Stimulated activated CD4-positive, alpha-beta T cell treated with anti-CD3 and anti-CD28 coated beads, Interleukin-2, amount 100 ng/mL, for 48 hours (primary cell): ENCODE measurements at regions not wholly inside any gene's neighbourhood (a gene's known extent, or its start where the extent isn't known, plus 50 kb on each side); places are given as distances from the start of the nearest gene placed in this dataset.
"Not testable (repeated sequence)": the region's sequence is repeated elsewhere in the genome, so short reads cannot be mapped to it uniquely, and the experiment has no call there.

Experiments used
- DNase-seq, 2 donors: peaks; one replicate each; pipeline ENCODE4 v3.0.0-alpha.2; 2020

- no peak for DNase-seq
These were observed 229.5 kb downstream of the GATA3 start for GRCh38 chr10:8283986-8284385.

GRCh38 chr10:8285970-8286369 lies 231.5 kb downstream of the GATA3 start:
- DNase-seq = not testable (repeated sequence)

GRCh38 chr10:8288600-8288999 lies 234.1 kb downstream of the GATA3 start:
- no peak for DNase-seq

- no peak for DNase-seq
These were observed 234.9 kb downstream of the GATA3 start for GRCh38 chr10:8289186-8289924.

GRCh38 chr10:8294779-8295178 lies 240.3 kb downstream of the GATA3 start:
- DNase-seq = no peak

- DNase-seq = no peak
These were observed 240.8 kb downstream of the GATA3 start for GRCh38 chr10:8295311-8295710.

- no peak for DNase-seq
These were observed 241.7 kb downstream of the GATA3 start for GRCh38 chr10:8296090-8296733.

- no peak for DNase-seq
These were observed 242.2 kb downstream of the GATA3 start for GRCh38 chr10:8296734-8297101.

- no peak for DNase-seq
These were observed 242.6 kb downstream of the GATA3 start for GRCh38 chr10:8297107-8297506.

- DNase-seq = no peak
These were observed 243.5 kb downstream of the GATA3 start for GRCh38 chr10:8297959-8298358.

GRCh38 chr10:8298896-8299570 lies 244.5 kb downstream of the GATA3 start:
- DNase-seq = no peak

GRCh38 chr10:8300925-8301324 lies 246.4 kb downstream of the GATA3 start:
- DNase-seq = no peak

GRCh38 chr10:8301333-8301732 lies 246.8 kb downstream of the GATA3 start:
- DNase-seq = no peak

GRCh38 chr10:8301831-8302230 lies 247.3 kb downstream of the GATA3 start:
- no peak for DNase-seq

- no peak for DNase-seq
These were observed 248.1 kb downstream of the GATA3 start for GRCh38 chr10:8302565-8302964.

GRCh38 chr10:8304861-8305260 lies 250.4 kb downstream of the GATA3 start:
- no peak for DNase-seq

- DNase-seq = no peak
These were observed 251.6 kb downstream of the GATA3 start for GRCh38 chr10:8305876-8306652.

- DNase-seq = no peak
These were observed 252.3 kb downstream of the GATA3 start for GRCh38 chr10:8306685-8307364.

GRCh38 chr10:8310930-8311329 lies 256.4 kb downstream of the GATA3 start:
- DNase-seq = no peak

GRCh38 chr10:8311526-8312070 lies 257.1 kb downstream of the GATA3 start:
- DNase-seq = no peak

- DNase-seq = no peak
These were observed 257.6 kb downstream of the GATA3 start for GRCh38 chr10:8312079-8312478.

- DNase-seq = no peak
These were observed 258.3 kb downstream of the GATA3 start for GRCh38 chr10:8312781-8313180.
